A549 (cell line): ENCODE measurements at regions not wholly inside any gene's neighbourhood (a gene's known extent, or its start where the extent isn't known, plus 50 kb on each side); places are given as distances from the start of the nearest gene placed in this dataset.

Source experiments
- ATAC-seq, 2 experiments: fragments of 200-7000 bp in 1 of 2; fragments of >200 bp in 1 of 2; cut with Nextera tagmentation in 1 of 2; cut with Tn5 transposase in 1 of 2; 3 replicates each; pipeline versions ENCODE4 v1.8.0 to v1.9.1; 2018 to 2020; ENCODE audit warnings: mild to moderate bottlenecking in 1 of 2, moderate library complexity in 1 of 2
- CTCF ChIA-PET: fragments of 300-600 bp; sonication (Branson Sonifier 250); formaldehyde crosslinking; extraction: SDS; loops from one replicate; lab custom pipeline; 2021; ENCODE audit warnings: antibody characterized with exemption, inconsistent platforms; lab: Yijun Ruan, JAX
- POLR2A ChIA-PET: fragments of 350-600 bp; formaldehyde crosslinking; extraction: SDS; loops from one replicate; lab custom pipeline; 2021; ENCODE audit warnings: antibody characterized with exemption, inconsistent platforms; lab: Yijun Ruan, JAX
- DNase-seq, 2 experiments: peaks; one replicate each; pipeline versions ENCODE4 v3.0.0 to v3.0.0-alpha.2; 2011 to 2016; ENCODE audit warnings: low read depth in 1 of 2, low spot score in 1 of 2
- FAIRE-seq: peaks from 2 replicates; lab custom pipeline; 2011; peaks lifted over from hg19 to GRCh38; lab: Jason Lieb, UNC
- H3K27ac ChIP-seq, 2 experiments: fragments of >200 bp; sonication (Bioruptor Twin); formaldehyde crosslinking; 3 replicates each; pipeline ENCODE4 v1.5.1; 2016 to 2017
- H3K4me1 ChIP-seq: fragments of >200 bp; sonication (Bioruptor Twin); formaldehyde crosslinking; 3 replicates; pipeline ENCODE4 v1.6.1; 2016
- H3K4me2 ChIP-seq: fragments of >200 bp; sonication (Bioruptor Twin); formaldehyde crosslinking; 3 replicates; pipeline ENCODE4 v1.6.1; 2016
- H3K4me3 ChIP-seq: fragments of >200 bp; sonication (Bioruptor Twin); formaldehyde crosslinking; 3 replicates; pipeline ENCODE4 v1.5.1; 2016
- H3K9me3 ChIP-seq: fragments of >200 bp; sonication (Bioruptor Twin); formaldehyde crosslinking; 3 replicates; pipeline ENCODE4 v1.6.1; 2016
- ATOH8 ChIP-seq: fragments of 250-450 bp; sonication (Bioruptor Pico); IDR thresholded peaks from 2 replicates; pipeline ENCODE4 v1.5.0; 2020; ENCODE audit warnings: low read depth, mild to moderate bottlenecking, moderate library complexity
- BCL3 ChIP-seq: fragments of >200 bp; sonication (Bioruptor Twin); formaldehyde crosslinking; IDR thresholded peaks from 3 replicates; pipeline ENCODE4 v1.6.1; 2016
- E2F6 ChIP-seq: IDR thresholded peaks from 2 replicates; pipeline ENCODE4 v1.6.1; 2012; ENCODE audit warnings: low read depth, borderline replicate concordance
- EHMT2 ChIP-seq: fragments of 200-600 bp; sonication (generic); IDR thresholded peaks from 2 replicates; pipeline ENCODE4 v1.6.1; 2016; ENCODE audit warnings: antibody characterized with exemption, low read depth, mild to moderate bottlenecking, moderate library complexity
- FOSL2 ChIP-seq, 2 experiments: fragments of 450-650 bp in 1 of 2; fragments of >200 bp in 1 of 2; sonication (Bioruptor Twin) in 1 of 2; formaldehyde crosslinking; IDR thresholded peaks; 2 replicates each; pipeline versions ENCODE4 v1.5.0 to v1.6.1; 2016 to 2020; ENCODE audit warnings: mild to moderate bottlenecking in 1 of 2, moderate library complexity in 1 of 2
- FOXS1 ChIP-seq: fragments of 250-450 bp; sonication (Bioruptor Pico); IDR thresholded peaks from 2 replicates; pipeline ENCODE4 v1.5.0; 2020; ENCODE audit warnings: mild to moderate bottlenecking, moderate library complexity
- GATA3 ChIP-seq: IDR thresholded peaks from 2 replicates; pipeline ENCODE4 v1.6.1; 2012; ENCODE audit warnings: borderline replicate concordance
- HDAC2 ChIP-seq: fragments of 200-600 bp; sonication (generic); IDR thresholded peaks from 2 replicates; pipeline ENCODE4 v1.6.1; 2016
- HMGXB4 ChIP-seq: fragments of 250-450 bp; sonication (Bioruptor Pico); IDR thresholded peaks from 2 replicates; pipeline ENCODE4 v1.5.0; 2021; ENCODE audit warnings: mild to moderate bottlenecking, moderate library complexity, borderline replicate concordance
- HOXB13 ChIP-seq: fragments of 250-450 bp; sonication (Bioruptor Pico); IDR thresholded peaks from 2 replicates; pipeline ENCODE4 v1.5.0; 2020; ENCODE audit warnings: low read depth, mild to moderate bottlenecking, moderate library complexity
- JUN ChIP-seq, 2 experiments: fragments of >200 bp; sonication (Bioruptor Twin); formaldehyde crosslinking; IDR thresholded peaks; 2 replicates in 1 of 2; 3 replicates in 1 of 2; pipeline ENCODE4 v1.6.1; 2016 to 2017
- KDM5A ChIP-seq: fragments of 200-600 bp; sonication (generic); IDR thresholded peaks from 2 replicates; pipeline ENCODE4 v1.6.1; 2016; ENCODE audit warnings: antibody characterized with exemption, mild to moderate bottlenecking
- MAFK ChIP-seq: fragments of 450-650 bp; IDR thresholded peaks from 2 replicates; pipeline ENCODE4 v1.6.1; 2014; ENCODE audit not compliant: partially characterized antibody
- MAZ ChIP-seq: fragments of 150-350 bp; IDR thresholded peaks from 2 replicates; pipeline ENCODE4 v1.6.1; 2014; ENCODE audit warnings: antibody characterized with exemption, low read depth, low read length, borderline replicate concordance
- MYC ChIP-seq: IDR thresholded peaks from 2 replicates; pipeline ENCODE4 v1.6.1; 2012; ENCODE audit warnings: mild to moderate bottlenecking, inconsistent platforms, low read length, improper control_type of control experiment, borderline replicate concordance
- NFE2L2 ChIP-seq: fragments of 150-350 bp; conservative IDR thresholded peaks from 2 replicates; pipeline ENCODE4 v1.6.1; 2014; ENCODE audit warnings: low read length
- NPAS2 ChIP-seq: fragments of 250-450 bp; sonication (Bioruptor Pico); IDR thresholded peaks from 2 replicates; pipeline ENCODE4 v1.8.0; 2022; ENCODE audit warnings: mild to moderate bottlenecking, moderate library complexity, borderline replicate concordance
- NR3C1 ChIP-seq: fragments of >200 bp; sonication (Bioruptor Twin); formaldehyde crosslinking; IDR thresholded peaks from 3 replicates; pipeline ENCODE4 v1.6.1; 2017
- POLR2A ChIP-seq: IDR thresholded peaks from 2 replicates; pipeline ENCODE4 v1.6.1; 2012; ENCODE audit warnings: mild to moderate bottlenecking, low read length
- POLR2AphosphoS2 ChIP-seq: conservative IDR thresholded peaks from 2 replicates; pipeline ENCODE4 v1.6.1; 2012; ENCODE audit warnings: low read length, improper control_type of control experiment, inconsistent platforms
- RARB ChIP-seq: fragments of 250-450 bp; sonication (Bioruptor Pico); IDR thresholded peaks from 2 replicates; pipeline ENCODE4 v1.8.0; 2021; ENCODE audit warnings: mild to moderate bottlenecking, moderate library complexity
- REST ChIP-seq: fragments of 200-600 bp; sonication (generic); IDR thresholded peaks from 2 replicates; pipeline ENCODE4 v1.6.1; 2016; ENCODE audit warnings: antibody characterized with exemption, mild to moderate bottlenecking, moderate library complexity
- SMC3 ChIP-seq: fragments of >200 bp; sonication (Bioruptor Twin); formaldehyde crosslinking; IDR thresholded peaks from 3 replicates; pipeline ENCODE4 v1.6.1; 2018; ENCODE audit warnings: inconsistent platforms
- TFCP2L1 ChIP-seq: fragments of 250-450 bp; sonication (Bioruptor Pico); IDR thresholded peaks from 2 replicates; pipeline ENCODE4 v1.5.0; 2021; ENCODE audit warnings: mild to moderate bottlenecking
- TP53 ChIP-seq: fragments of 250-450 bp; sonication (Bioruptor Pico); IDR thresholded peaks from 2 replicates; pipeline ENCODE4 v1.5.0; 2021; ENCODE audit warnings: mild to moderate bottlenecking, moderate library complexity
- USF2 ChIP-seq: fragments of 450-650 bp; IDR thresholded peaks from 2 replicates; pipeline ENCODE4 v1.6.1; 2014; ENCODE audit warnings: antibody characterized with exemption
- ZFP36 ChIP-seq: fragments of 450-650 bp; IDR thresholded peaks from 2 replicates; pipeline ENCODE4 v1.6.1; 2014; ENCODE audit warnings: borderline replicate concordance; ENCODE audit not compliant: partially characterized antibody
- ZSCAN20 ChIP-seq: fragments of 250-450 bp; sonication (Bioruptor Pico); IDR thresholded peaks from 2 replicates; pipeline ENCODE4 v1.8.0; 2022; ENCODE audit warnings: mild to moderate bottlenecking, moderate library complexity
- WGBS: methylation state at CpG from one replicate; pipeline ENCODE4 v1.1.6; 2017; ENCODE audit errors: missing lambda C conversion rate; 5-methylcytosine and 5-hydroxymethylcytosine counted together

- TF ChIP-seq MAFK (no peak), HOXB13 (no peak), FOXS1 (no peak), SMC3 (no peak), USF2 (no peak), TFCP2L1 (CRISPR knock-in tag) (no peak), MYC (no peak), EHMT2 (no peak), NFE2L2 (no peak), E2F6 (no peak), FOSL2 (IDR thresholded peaks at IDR 0.05) (no peak), FOSL2 (CRISPR knock-in tag; IDR thresholded peaks at IDR 0.05) (no peak), HMGXB4 (no peak), NPAS2 (CRISPR knock-in tag) (no peak), MAZ (no peak), BCL3 (no peak), KDM5A (no peak), TP53 (no peak), POLR2AphosphoS2 (no peak)
- CTCF ChIA-PET: interaction anchor here (1.9 kb wide), 1 partner anchor 20 kb away, joined by 4 read pairs; no protein-coding TSS in a partner anchor
- ATAC-seq (no peak), FAIRE-seq (no peak), DNase-seq (no peak)
- POLR2A ChIA-PET: no interaction called here
- 32% methylated on average over 2 of the region's 2 CpGs for WGBS
- no peak overlapping the region for H3K4me3 ChIP-seq
- no peak overlapping the region for H3K4me2 ChIP-seq
- no peak overlapping the region for H3K27ac ChIP-seq
- no peaks in the 10 kb centered on the region for H3K9me3 ChIP-seq
- no peaks in the 10 kb centered on the region for H3K4me1 ChIP-seq
Observed at GRCh38 chr9:90517103-90517502, 125.5 kb downstream of the DIRAS2 start.

- POLR2A ChIA-PET: no interaction called here
- DNase-seq (no peak), ATAC-seq (no peak), FAIRE-seq (no peak)
- Histone ChIP-seq H3K9me3 (no peaks in the 10 kb centered on the region), H3K4me1 (no peaks in the 10 kb centered on the region), H3K4me3 (no peak overlapping the region), H3K27ac (no peak overlapping the region), H3K4me2 (no peak overlapping the region)
- WGBS: 39% methylated on average over 7 of the region's 7 CpGs
- CTCF ChIA-PET: no interaction called here
- TF ChIP-seq POLR2A (no peak), RARB (CRISPR knock-in tag) (no peak), NPAS2 (CRISPR knock-in tag) (no peak), HDAC2 (no peak), MYC (no peak), GATA3 (no peak), NR3C1 (no peak), ATOH8 (CRISPR knock-in tag) (no peak), FOXS1 (no peak), TP53 (no peak), USF2 (no peak), REST (no peak), ZSCAN20 (CRISPR knock-in tag) (no peak), JUN (IDR thresholded peaks at IDR 0.05) (no peak), POLR2AphosphoS2 (no peak), ZFP36 (no peak)
Observed at GRCh38 chr9:90521811-90522570, 120.6 kb downstream of the DIRAS2 start.
